ENCODE measurements at regions not wholly inside any gene's neighbourhood (a gene's known extent, or its start where the extent isn't known, plus 50 kb on each side); places are given as distances from the start of the nearest gene placed in this dataset.

DNA sequence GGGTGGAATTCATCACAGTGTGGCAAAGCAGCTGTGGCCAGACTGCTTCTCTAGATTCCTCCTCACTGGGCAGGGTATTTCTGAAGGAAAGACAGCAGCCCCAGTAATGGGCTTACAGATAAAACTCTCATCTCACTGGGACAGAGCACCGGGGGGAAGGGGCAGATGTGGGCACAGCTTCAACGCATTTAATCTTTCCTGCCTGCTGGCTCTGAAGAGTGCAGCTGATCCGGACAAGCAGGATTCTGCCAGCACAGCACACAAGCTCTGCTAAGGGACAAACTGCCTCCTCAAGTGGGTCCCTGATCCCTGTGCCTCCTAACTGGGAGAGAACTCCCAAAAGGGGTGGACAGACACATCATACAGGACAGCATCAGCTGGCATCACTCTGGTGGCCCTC is 779.9 kb upstream of the CNTNAP5 start:
- TF ChIP-seq, protein P1, sequence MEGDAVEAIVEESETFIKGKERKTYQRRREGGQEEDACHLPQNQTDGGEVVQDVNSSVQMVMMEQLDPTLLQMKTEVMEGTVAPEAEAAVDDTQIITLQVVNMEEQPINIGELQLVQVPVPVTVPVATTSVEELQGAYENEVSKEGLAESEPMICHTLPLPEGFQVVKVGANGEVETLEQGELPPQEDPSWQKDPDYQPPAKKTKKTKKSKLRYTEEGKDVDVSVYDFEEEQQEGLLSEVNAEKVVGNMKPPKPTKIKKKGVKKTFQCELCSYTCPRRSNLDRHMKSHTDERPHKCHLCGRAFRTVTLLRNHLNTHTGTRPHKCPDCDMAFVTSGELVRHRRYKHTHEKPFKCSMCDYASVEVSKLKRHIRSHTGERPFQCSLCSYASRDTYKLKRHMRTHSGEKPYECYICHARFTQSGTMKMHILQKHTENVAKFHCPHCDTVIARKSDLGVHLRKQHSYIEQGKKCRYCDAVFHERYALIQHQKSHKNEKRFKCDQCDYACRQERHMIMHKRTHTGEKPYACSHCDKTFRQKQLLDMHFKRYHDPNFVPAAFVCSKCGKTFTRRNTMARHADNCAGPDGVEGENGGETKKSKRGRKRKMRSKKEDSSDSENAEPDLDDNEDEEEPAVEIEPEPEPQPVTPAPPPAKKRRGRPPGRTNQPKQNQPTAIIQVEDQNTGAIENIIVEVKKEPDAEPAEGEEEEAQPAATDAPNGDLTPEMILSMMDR (IDR thresholded peaks at IDR 0.05) = no peak
- TF ChIP-seq POLR2A (IDR thresholded peaks at IDR 0.05) = no peak

All from gastroesophageal sphincter (tissue), 3 donors.